HepG2 (cell line): ENCODE measurements at regions not wholly inside any gene's neighbourhood (a gene's known extent, or its start where the extent isn't known, plus 50 kb on each side); places are given as distances from the start of the nearest gene placed in this dataset.

ENCODE experiments used
- ATAC-seq: fragments of 200-7000 bp; cut with Tn5 transposase; 3 replicates; pipeline ENCODE4 v1.9.1; 2020; ENCODE audit warnings: mild to moderate bottlenecking, moderate library complexity
- BruUV-seq: library from RNA; stranded (reverse); fragments of 400-500 nt; replicated peaks from 2 replicates; lab custom pipeline; 2021; lab: Mats Ljungman, UMichigan
- CTCF ChIA-PET: fragments of 300-600 bp; formaldehyde crosslinking; extraction: SDS; loops from one replicate; lab custom pipeline; 2021; ENCODE audit warnings: low total read pairs, inconsistent platforms, low intra/inter-chr PET ratio; lab: Yijun Ruan, JAX
- POLR2A ChIA-PET: fragments of 350-600 bp; sonication (Branson Sonifier 250); formaldehyde crosslinking; loops from one replicate; lab custom pipeline; 2020; ENCODE audit warnings: antibody characterized with exemption, inconsistent platforms; lab: Yijun Ruan, JAX
- DNase-seq: peaks from one replicate; pipeline ENCODE4 v3.0.0-alpha.2; 2015; ENCODE audit warnings: low spot score
- FAIRE-seq: peaks from 3 replicates; lab custom pipeline; 2011; peaks lifted over from hg19 to GRCh38; lab: Jason Lieb, UNC
- H2AFZ ChIP-seq: one replicate; pipeline ENCODE4 v1.6.1; 2011; ENCODE audit warnings: low read length, inconsistent platforms
- H3K27ac ChIP-seq: fragments of 300-600 bp; 3 replicates; pipeline ENCODE4 v1.8.0; 2011; ENCODE audit warnings: mixed run types, mild to moderate bottlenecking, mixed read lengths, low read length, inconsistent platforms; ENCODE audit not compliant: insufficient read depth; ENCODE audit errors: extremely low read length
- H3K27me3 ChIP-seq, 2 experiments: fragments of 200-600 bp in 1 of 2; 2 replicates in 1 of 2; 3 replicates in 1 of 2; pipeline versions ENCODE4 v1.6.0 to v1.8.0; 2011; ENCODE audit warnings: low read length in 2 of 2, mild to moderate bottlenecking in 2 of 2, moderate library complexity in 2 of 2, inconsistent platforms in 1 of 2; ENCODE audit not compliant: insufficient read depth in 2 of 2, control insufficient read depth in 1 of 2
- H3K36me3 ChIP-seq, 2 experiments: fragments of 200-600 bp in 1 of 2; replicated peaks in 1 of 2; 2 replicates in 1 of 2; 3 replicates in 1 of 2; pipeline versions ENCODE4 v1.5.1 to v1.8.0; 2011; ENCODE audit warnings: low read length in 2 of 2, inconsistent platforms in 1 of 2; ENCODE audit not compliant: insufficient read depth in 2 of 2, control insufficient read depth in 1 of 2
- H3K4me1 ChIP-seq: 2 replicates; pipeline ENCODE4 v1.5.1; 2012; ENCODE audit warnings: low read length, inconsistent platforms; ENCODE audit not compliant: insufficient read depth
- H3K4me2 ChIP-seq: 2 replicates; pipeline ENCODE4 v1.6.0; 2011; ENCODE audit warnings: low read depth, low read length, inconsistent platforms
- H3K4me3 ChIP-seq, 3 experiments: fragments of 200-600 bp in 1 of 3; sonication (generic), shearing (Covaris generic) in 1 of 3; replicated peaks in 1 of 3; 2 replicates each; pipeline ENCODE4 v1.5.1; 2011 to 2016; ENCODE audit warnings: low read length in 3 of 3, inconsistent platforms in 2 of 3, low read depth in 2 of 3, mild to moderate bottlenecking in 2 of 3, control low read depth in 1 of 3, mixed read lengths in 1 of 3; ENCODE audit not compliant: insufficient read depth in 1 of 3
- H3K79me2 ChIP-seq: one replicate; pipeline ENCODE4 v1.6.1; 2011; ENCODE audit warnings: low read length, inconsistent platforms; ENCODE audit not compliant: insufficient read depth
- H3K9ac ChIP-seq: 2 replicates; pipeline ENCODE4 v1.6.0; 2011; ENCODE audit warnings: mild to moderate bottlenecking, low read depth, low read length, inconsistent platforms; ENCODE audit not compliant: insufficient read depth
- H3K9me3 ChIP-seq: 2 replicates; pipeline ENCODE4 v1.5.1; 2012; ENCODE audit warnings: mild to moderate bottlenecking, low read length
- H4K20me1 ChIP-seq: 2 replicates; pipeline ENCODE4 v1.6.0; 2011; ENCODE audit warnings: inconsistent platforms, mild to moderate bottlenecking, low read length, moderate library complexity; ENCODE audit not compliant: insufficient read depth
- GABPB1 ChIP-seq: IDR thresholded peaks from 2 replicates; pipeline ENCODE4 v1.6.1; 2016; ENCODE audit warnings: mild to moderate bottlenecking, missing genetic modification reagents, moderate library complexity, missing compliant biosample characterization
- HES4 ChIP-seq: sonication (generic); formaldehyde crosslinking; IDR thresholded peaks from 2 replicates; pipeline ENCODE4 v1.9.0; 2021; ENCODE audit warnings: mild to moderate bottlenecking, missing genetic modification reagents, borderline replicate concordance
- KDM6A ChIP-seq: IDR thresholded peaks from 2 replicates; pipeline ENCODE4 v1.6.1; 2016; ENCODE audit warnings: low read depth
- REXO4 ChIP-seq: sonication (generic); formaldehyde crosslinking; IDR thresholded peaks from 2 replicates; pipeline ENCODE4 v1.8.0; 2022; ENCODE audit warnings: missing genetic modification reagents, mild to moderate bottlenecking, borderline replicate concordance
- SIX4 ChIP-seq: sonication (generic); formaldehyde crosslinking; IDR thresholded peaks from 2 replicates; pipeline ENCODE4 v1.4.0; 2020; ENCODE audit warnings: missing genetic modification reagents
- SUZ12 ChIP-seq: fragments of 150-350 bp; IDR thresholded peaks from 2 replicates; pipeline ENCODE4 v1.6.1; 2014; ENCODE audit warnings: low read depth, low read length
- TEAD3 ChIP-seq: optimal IDR thresholded peaks from 2 replicates; pipeline ENCODE3; 2016; ENCODE audit warnings: borderline replicate concordance
- XRCC5 ChIP-seq: fragments of 200-400 bp; formaldehyde crosslinking; optimal IDR thresholded peaks from 2 replicates; pipeline ENCODE3; 2017; ENCODE audit warnings: mild to moderate bottlenecking, low read length
- ZNF34 ChIP-seq: sonication (generic); formaldehyde crosslinking; IDR thresholded peaks from 2 replicates; pipeline ENCODE4 v1.4.0; 2020; ENCODE audit warnings: mild to moderate bottlenecking, missing genetic modification reagents, borderline replicate concordance
- ZNF530 ChIP-seq: sonication (generic); formaldehyde crosslinking; IDR thresholded peaks from 2 replicates; pipeline ENCODE4 v1.5.0; 2020; ENCODE audit warnings: low read depth, mild to moderate bottlenecking, missing genetic modification reagents
- ZNF546 ChIP-seq: sonication (generic); formaldehyde crosslinking; conservative IDR thresholded peaks from 2 replicates; pipeline ENCODE4 v1.8.1; 2023; ENCODE audit warnings: mild to moderate bottlenecking, missing genetic modification reagents
- WGBS: methylation state at CpG from one replicate; pipeline ENCODE4 v1.1.6; 2017; ENCODE audit warnings: low lambda C conversion rate; 5-methylcytosine and 5-hydroxymethylcytosine counted together
- in situ Hi-C: cut with HindIII; loops from 2 replicates; pipeline ENCODE4 v1.10.0; 2017; ENCODE audit warnings: low pct_unique_long_range_greater_than_20kb; ENCODE audit not compliant: extremely low pct_ligation_motif_present
- intact Hi-C: fragments of 100-400 bp; cut with micrococcal nuclease; formaldehyde crosslinking; loops from one replicate; pipeline ENCODE4 v1.10.0; 2022; ENCODE audit not compliant: unreplicated experiment
- TF ChIP-seq, protein P1 (sequence below): sonication (generic); formaldehyde crosslinking; IDR thresholded peaks from 2 replicates; pipeline ENCODE4 v1.4.0; 2020; ENCODE audit warnings: mild to moderate bottlenecking, low read depth, missing genetic modification reagents
- TF ChIP-seq, protein P2 (sequence below): sonication (generic); formaldehyde crosslinking; IDR thresholded peaks from 2 replicates; pipeline ENCODE4 v1.4.0; 2020; ENCODE audit warnings: missing genetic modification reagents
- TF ChIP-seq, protein P3 (sequence below): sonication (generic); formaldehyde crosslinking; IDR thresholded peaks from 2 replicates; pipeline ENCODE4 v1.4.0; 2020; ENCODE audit warnings: missing genetic modification reagents, mild to moderate bottlenecking, borderline replicate concordance
- TF ChIP-seq, protein P4 (sequence below): sonication (generic); formaldehyde crosslinking; IDR thresholded peaks from 2 replicates; pipeline ENCODE4 v1.8.0; 2022; ENCODE audit warnings: mild to moderate bottlenecking, missing genetic modification reagents, moderate library complexity
- TF ChIP-seq, protein P5 (sequence below): sonication (generic); formaldehyde crosslinking; IDR thresholded peaks from 2 replicates; pipeline ENCODE4 v1.4.0; 2020; ENCODE audit warnings: missing genetic modification reagents, low read depth, mild to moderate bottlenecking, borderline replicate concordance
- TF ChIP-seq, protein P6 (sequence below): sonication (generic); formaldehyde crosslinking; IDR thresholded peaks from 2 replicates; pipeline ENCODE4 v1.4.0; 2020; ENCODE audit warnings: missing genetic modification reagents

DNA sequence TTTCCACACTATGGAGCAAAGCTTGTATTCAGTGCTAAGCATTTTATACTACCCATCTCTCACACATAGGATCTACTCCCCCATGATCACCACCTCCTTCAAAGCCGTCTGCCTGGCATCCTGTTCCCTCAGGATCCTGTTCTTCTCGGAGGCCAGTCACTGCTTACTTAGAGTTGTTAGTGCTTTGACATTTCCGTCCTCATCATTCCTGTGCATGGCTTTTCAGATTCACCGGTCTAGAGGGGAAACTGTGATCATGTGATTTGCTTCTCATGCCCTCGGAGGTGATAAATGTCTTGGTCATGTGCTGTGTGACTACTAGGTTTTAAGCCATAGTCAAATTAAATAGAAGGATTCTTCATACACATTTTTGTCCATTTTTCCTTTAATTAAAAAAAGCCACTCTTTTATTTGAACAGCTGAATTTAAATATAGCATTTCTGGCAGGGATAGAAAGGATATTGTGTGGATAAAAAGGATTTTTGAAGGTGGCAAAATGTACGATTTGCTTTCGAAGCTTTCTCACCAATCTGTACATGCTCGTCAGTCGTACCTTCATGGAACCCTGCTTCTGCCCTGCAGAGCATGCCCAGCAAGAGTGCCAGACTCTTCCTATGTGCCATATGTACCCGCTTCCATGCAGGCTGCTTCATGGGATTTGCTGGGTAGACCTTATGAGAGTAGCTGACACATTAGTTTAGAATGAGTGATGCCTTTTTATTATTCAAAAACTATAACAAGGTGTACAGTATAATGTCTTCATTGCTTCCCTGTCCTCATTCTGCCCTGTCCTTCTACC, 53.3 kb downstream of the BMAL2 start (continued):
- TF ChIP-seq, protein P1, sequence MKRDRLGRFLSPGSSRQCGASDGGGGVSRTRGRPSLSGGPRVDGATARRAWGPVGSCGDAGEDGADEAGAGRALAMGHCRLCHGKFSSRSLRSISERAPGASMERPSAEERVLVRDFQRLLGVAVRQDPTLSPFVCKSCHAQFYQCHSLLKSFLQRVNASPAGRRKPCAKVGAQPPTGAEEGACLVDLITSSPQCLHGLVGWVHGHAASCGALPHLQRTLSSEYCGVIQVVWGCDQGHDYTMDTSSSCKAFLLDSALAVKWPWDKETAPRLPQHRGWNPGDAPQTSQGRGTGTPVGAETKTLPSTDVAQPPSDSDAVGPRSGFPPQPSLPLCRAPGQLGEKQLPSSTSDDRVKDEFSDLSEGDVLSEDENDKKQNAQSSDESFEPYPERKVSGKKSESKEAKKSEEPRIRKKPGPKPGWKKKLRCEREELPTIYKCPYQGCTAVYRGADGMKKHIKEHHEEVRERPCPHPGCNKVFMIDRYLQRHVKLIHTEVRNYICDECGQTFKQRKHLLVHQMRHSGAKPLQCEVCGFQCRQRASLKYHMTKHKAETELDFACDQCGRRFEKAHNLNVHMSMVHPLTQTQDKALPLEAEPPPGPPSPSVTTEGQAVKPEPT (CRISPR knock-in tag) = no peak
- TF ChIP-seq GABPB1 (CRISPR knock-in tag) = no peak
- no peak for TF ChIP-seq SIX4 (CRISPR knock-in tag)
- no peak for TF ChIP-seq ZNF546 (CRISPR knock-in tag)
- no peak for TF ChIP-seq KDM6A (CRISPR knock-in tag)
- TF ChIP-seq, protein P2, sequence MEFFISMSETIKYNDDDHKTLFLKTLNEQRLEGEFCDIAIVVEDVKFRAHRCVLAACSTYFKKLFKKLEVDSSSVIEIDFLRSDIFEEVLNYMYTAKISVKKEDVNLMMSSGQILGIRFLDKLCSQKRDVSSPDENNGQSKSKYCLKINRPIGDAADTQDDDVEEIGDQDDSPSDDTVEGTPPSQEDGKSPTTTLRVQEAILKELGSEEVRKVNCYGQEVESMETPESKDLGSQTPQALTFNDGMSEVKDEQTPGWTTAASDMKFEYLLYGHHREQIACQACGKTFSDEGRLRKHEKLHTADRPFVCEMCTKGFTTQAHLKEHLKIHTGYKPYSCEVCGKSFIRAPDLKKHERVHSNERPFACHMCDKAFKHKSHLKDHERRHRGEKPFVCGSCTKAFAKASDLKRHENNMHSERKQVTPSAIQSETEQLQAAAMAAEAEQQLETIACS (CRISPR knock-in tag) = no peak
- TF ChIP-seq, protein P3, sequence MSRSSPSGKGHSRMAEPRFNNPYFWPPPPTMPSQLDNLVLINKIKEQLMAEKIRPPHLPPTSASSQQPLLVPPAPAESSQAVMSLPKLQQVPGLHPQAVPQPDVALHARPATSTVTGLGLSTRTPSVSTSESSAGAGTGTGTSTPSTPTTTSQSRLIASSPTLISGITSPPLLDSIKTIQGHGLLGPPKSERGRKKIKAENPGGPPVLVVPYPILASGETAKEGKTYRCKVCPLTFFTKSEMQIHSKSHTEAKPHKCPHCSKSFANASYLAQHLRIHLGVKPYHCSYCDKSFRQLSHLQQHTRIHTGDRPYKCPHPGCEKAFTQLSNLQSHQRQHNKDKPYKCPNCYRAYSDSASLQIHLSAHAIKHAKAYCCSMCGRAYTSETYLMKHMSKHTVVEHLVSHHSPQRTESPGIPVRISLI (CRISPR knock-in tag) = no peak

DNA sequence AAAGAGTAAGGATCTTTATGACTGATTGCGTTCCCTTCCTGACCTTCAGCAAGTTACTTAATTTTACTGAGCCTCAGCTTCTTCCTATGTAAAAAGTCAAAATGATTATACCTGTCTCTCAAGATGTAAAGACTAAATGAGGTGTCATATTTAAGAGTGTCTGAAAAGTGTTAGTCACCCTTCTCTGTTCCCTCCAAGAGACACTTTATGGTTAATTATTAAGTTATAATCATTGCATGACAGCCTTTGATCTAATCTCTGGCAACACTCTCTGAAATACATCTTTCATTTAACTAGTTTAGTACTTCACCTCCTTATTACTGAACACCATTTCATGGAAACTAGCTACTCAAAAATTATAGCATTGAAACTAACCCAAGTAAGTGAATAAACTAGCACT, 54.8 kb downstream of the BMAL2 start:
- BruUV-seq = no TSS peak
- Histone ChIP-seq H3K4me2 (no peak overlapping the region), H3K9me3 (no peaks in the 10 kb centered on the region), H3K79me2 (no peaks in the 10 kb centered on the region), H3K4me3 (no peak overlapping the region), H3K27me3 (no peaks in the 10 kb centered on the region), H3K27ac (no peak overlapping the region), H3K9ac (no peak overlapping the region), H3K4me1 (no peaks in the 10 kb centered on the region), H3K36me3 (peaks cover 0 to 15% of the 10 kb centered on the region in 2 experiments; a peak in 2 of 5 replicates), H2AFZ (no peak overlapping the region), H4K20me1 (no peaks in the 10 kb centered on the region)
- in situ Hi-C loops = no loop called here
- DNase-seq (no peak), ATAC-seq (no peak), FAIRE-seq (no peak)
- intact Hi-C loops = no loop called here
- WGBS = 97% methylated on average over 1 of the region's 1 CpG
- CTCF ChIA-PET = no interaction called here
- POLR2A ChIA-PET = no interaction called here
- no peak for TF ChIP-seq REXO4 (CRISPR knock-in tag)
- TF ChIP-seq, protein P4, sequence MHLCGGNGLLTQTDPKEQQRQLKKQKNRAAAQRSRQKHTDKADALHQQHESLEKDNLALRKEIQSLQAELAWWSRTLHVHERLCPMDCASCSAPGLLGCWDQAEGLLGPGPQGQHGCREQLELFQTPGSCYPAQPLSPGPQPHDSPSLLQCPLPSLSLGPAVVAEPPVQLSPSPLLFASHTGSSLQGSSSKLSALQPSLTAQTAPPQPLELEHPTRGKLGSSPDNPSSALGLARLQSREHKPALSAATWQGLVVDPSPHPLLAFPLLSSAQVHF (CRISPR knock-in tag) = no peak
- TF ChIP-seq, protein P5, sequence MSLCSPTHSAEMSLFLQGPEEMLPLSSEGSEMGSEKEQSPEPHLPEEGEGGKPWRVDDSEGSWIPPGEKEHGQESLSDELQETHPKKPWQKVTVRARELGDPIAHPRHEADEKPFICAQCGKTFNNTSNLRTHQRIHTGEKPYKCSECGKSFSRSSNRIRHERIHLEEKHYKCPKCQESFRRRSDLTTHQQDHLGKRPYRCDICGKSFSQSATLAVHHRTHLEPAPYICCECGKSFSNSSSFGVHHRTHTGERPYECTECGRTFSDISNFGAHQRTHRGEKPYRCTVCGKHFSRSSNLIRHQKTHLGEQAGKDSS (CRISPR knock-in tag) = no peak
- TF ChIP-seq ZNF530 (CRISPR knock-in tag) = no peak
- no peak for TF ChIP-seq XRCC5
- TF ChIP-seq TEAD3 (CRISPR knock-in tag) = no peak
- TF ChIP-seq, protein P6, sequence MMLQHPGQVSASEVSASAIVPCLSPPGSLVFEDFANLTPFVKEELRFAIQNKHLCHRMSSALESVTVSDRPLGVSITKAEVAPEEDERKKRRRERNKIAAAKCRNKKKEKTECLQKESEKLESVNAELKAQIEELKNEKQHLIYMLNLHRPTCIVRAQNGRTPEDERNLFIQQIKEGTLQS (CRISPR knock-in tag) = no peak
- no peak for TF ChIP-seq HES4 (CRISPR knock-in tag)
- TF ChIP-seq ZNF34 (CRISPR knock-in tag) = no peak
- TF ChIP-seq SUZ12 = no peak
